ENCODE measurements at regions not wholly inside any gene's neighbourhood (a gene's known extent, or its start where the extent isn't known, plus 50 kb on each side); places are given as distances from the start of the nearest gene placed in this dataset.

DNA sequence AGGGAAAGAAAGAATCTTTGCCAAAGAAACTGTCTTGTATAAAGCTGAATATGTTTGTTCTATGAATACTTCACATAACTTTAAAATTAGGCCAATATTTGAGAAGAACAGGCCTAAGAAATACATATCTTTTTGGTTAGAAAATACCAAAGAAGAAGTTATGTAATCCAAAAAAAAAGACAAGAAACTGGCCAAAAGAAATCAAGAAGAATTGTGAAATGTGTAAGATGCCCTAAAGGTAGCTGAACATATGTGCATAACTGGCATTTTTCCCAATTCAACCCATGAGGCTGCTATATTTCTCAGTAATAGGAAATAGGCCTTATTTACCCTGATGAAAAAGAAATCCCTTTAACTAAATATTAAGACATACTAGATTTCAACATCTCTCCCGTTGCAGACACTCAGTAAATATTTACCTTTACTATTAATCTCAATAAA is 290.0 kb downstream of the CETN3 start:
- TF ChIP-seq, protein P1, sequence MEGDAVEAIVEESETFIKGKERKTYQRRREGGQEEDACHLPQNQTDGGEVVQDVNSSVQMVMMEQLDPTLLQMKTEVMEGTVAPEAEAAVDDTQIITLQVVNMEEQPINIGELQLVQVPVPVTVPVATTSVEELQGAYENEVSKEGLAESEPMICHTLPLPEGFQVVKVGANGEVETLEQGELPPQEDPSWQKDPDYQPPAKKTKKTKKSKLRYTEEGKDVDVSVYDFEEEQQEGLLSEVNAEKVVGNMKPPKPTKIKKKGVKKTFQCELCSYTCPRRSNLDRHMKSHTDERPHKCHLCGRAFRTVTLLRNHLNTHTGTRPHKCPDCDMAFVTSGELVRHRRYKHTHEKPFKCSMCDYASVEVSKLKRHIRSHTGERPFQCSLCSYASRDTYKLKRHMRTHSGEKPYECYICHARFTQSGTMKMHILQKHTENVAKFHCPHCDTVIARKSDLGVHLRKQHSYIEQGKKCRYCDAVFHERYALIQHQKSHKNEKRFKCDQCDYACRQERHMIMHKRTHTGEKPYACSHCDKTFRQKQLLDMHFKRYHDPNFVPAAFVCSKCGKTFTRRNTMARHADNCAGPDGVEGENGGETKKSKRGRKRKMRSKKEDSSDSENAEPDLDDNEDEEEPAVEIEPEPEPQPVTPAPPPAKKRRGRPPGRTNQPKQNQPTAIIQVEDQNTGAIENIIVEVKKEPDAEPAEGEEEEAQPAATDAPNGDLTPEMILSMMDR (IDR thresholded peaks at IDR 0.05 in 8 of 11, conservative IDR thresholded peaks at IDR 0.05 in 3 of 11), result no peak
- TF ChIP-seq POLR2A (IDR thresholded peaks at IDR 0.05), result no peak
- TF ChIP-seq POLR2AphosphoS5 (IDR thresholded peaks at IDR 0.05), result no peak

All from spleen (tissue), 7 donors.